SU-DHL-6 (cell line): ENCODE measurements at regions not wholly inside any gene's neighbourhood (a gene's known extent, or its start where the extent isn't known, plus 50 kb on each side); places are given as distances from the start of the nearest gene placed in this dataset.

Source experiments
- EZH2phosphoT487 ChIP-seq: fragments of 200-600 bp; sonication (generic), shearing (Covaris generic); conservative IDR thresholded peaks from 2 replicates; pipeline ENCODE4 v1.6.1; 2018; ENCODE audit warnings: mild to moderate bottlenecking, antibody characterized with exemption, low read length, moderate library complexity, mixed read lengths
- TF ChIP-seq, protein P1 (sequence below): fragments of 200-600 bp; sonication (generic); IDR thresholded peaks from one replicate; pipeline ENCODE4 v1.5.1; 2017; ENCODE audit warnings: antibody characterized with exemption, mild to moderate bottlenecking, low read length, moderate library complexity; ENCODE audit not compliant: insufficient read depth, poor library complexity, severe bottlenecking

DNA sequence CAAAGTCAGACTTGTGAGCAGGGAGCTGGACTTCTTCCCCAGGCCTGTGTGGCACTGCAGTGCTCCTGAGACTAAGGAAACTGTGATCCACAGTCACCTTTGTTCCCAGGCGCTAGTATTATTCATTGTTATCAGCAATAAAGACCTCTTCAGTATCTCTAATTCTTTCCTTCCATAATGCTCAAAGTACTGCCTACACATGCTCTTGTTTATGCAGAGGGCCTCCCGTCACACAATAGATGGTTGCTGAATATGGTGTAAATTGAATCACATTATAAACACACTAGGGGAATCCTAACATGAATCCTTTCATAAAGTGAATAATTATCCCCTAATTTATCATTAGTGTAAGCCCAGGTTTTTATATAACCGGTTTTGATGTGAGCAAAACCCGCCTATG lies 493.3 kb downstream of the BUD13 start:
- TF ChIP-seq, protein P1, sequence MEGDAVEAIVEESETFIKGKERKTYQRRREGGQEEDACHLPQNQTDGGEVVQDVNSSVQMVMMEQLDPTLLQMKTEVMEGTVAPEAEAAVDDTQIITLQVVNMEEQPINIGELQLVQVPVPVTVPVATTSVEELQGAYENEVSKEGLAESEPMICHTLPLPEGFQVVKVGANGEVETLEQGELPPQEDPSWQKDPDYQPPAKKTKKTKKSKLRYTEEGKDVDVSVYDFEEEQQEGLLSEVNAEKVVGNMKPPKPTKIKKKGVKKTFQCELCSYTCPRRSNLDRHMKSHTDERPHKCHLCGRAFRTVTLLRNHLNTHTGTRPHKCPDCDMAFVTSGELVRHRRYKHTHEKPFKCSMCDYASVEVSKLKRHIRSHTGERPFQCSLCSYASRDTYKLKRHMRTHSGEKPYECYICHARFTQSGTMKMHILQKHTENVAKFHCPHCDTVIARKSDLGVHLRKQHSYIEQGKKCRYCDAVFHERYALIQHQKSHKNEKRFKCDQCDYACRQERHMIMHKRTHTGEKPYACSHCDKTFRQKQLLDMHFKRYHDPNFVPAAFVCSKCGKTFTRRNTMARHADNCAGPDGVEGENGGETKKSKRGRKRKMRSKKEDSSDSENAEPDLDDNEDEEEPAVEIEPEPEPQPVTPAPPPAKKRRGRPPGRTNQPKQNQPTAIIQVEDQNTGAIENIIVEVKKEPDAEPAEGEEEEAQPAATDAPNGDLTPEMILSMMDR = no peak
- no peak for TF ChIP-seq EZH2phosphoT487
